ENCODE measurements at regions not wholly inside any gene's neighbourhood (a gene's known extent, or its start where the extent isn't known, plus 50 kb on each side); places are given as distances from the start of the nearest gene placed in this dataset.

- no peaks in the 10 kb centered on the region for H3K4me1 ChIP-seq (ENCODE audit: control insufficient read depth, insufficient read depth, low read length)
- 75% methylated on average over 10 of the region's 10 CpGs for WGBS (ENCODE audit: insufficient coverage, insufficient replicate concordance, low lambda C conversion rate, missing lambda C conversion rate)
- H3K36me3 ChIP-seq (ENCODE audit: control insufficient read depth in 2 of 2, insufficient read depth in 2 of 2, low read length in 1 of 2): no peaks in the 10 kb centered on the region
- in situ Hi-C loops (cut with MboI) (no loop called here), intact Hi-C loops (cut with micrococcal nuclease; ENCODE audit: unreplicated experiment) (no loop called here)
- no peak overlapping the region for H2AFZ ChIP-seq (ENCODE audit: control insufficient read depth, low read depth, low read length)
- ChIA-PET RAD21 (ENCODE audit: unreplicated experiment) (no interaction called here), CTCF (interaction anchor here (1.4 kb wide), 1 partner anchor 9 kb away, joined by 3 read pairs; no protein-coding TSS in a partner anchor), POLR2A (interaction anchor here (0.6 kb wide), 2 partner anchors 55 to 526 kb away, joined by 3 read pairs; no protein-coding TSS in a partner anchor), SMC1A (ENCODE audit: uncharacterized antibody, unreplicated experiment) (interaction anchor here (1.1 to 3.2 kb wide), 4 partner anchors 9 to 42 kb away, joined by 4 to 12 read pairs (median 10); no protein-coding TSS in a partner anchor)
- H3K4me3 ChIP-seq: no peak overlapping the region
- H3K9me3 ChIP-seq (replicated peaks; ENCODE audit: control insufficient read depth, insufficient read depth, low read length): peaks cover 1% of the 10 kb centered on the region; the same call in 2 of the 3 replicates
- DNase-seq (ENCODE audit: low read depth, low spot score) (no peak), FAIRE-seq (no peak), ATAC-seq (no peak)
- H4K20me1 ChIP-seq (ENCODE audit: control insufficient read depth, insufficient read depth): no peaks in the 10 kb centered on the region
- H3K79me2 ChIP-seq (ENCODE audit: control insufficient read depth, insufficient read depth, low read length): no peaks in the 10 kb centered on the region
- no peak overlapping the region for H3K27ac ChIP-seq (ENCODE audit: control insufficient read depth, insufficient read depth)
- H3K9ac ChIP-seq (ENCODE audit: control insufficient read depth, insufficient read depth, low read length): no peak overlapping the region
- no peak overlapping the region for H3K4me2 ChIP-seq (ENCODE audit: control insufficient read depth, insufficient read depth)
- BruUV-seq (replicated peaks): no TSS peak
- H3K27me3 ChIP-seq (replicated peaks in 1 of 2; ENCODE audit: control insufficient read depth in 2 of 2, insufficient read depth in 2 of 2, low read length in 1 of 2): no peaks in the 10 kb centered on the region
- no peak for TF ChIP-seq EED (IDR thresholded peaks at IDR 0.05; ENCODE audit: low read depth)
- no peak for TF ChIP-seq BACH1 (IDR thresholded peaks at IDR 0.05; ENCODE audit: borderline replicate concordance)
- TF ChIP-seq, protein P1, sequence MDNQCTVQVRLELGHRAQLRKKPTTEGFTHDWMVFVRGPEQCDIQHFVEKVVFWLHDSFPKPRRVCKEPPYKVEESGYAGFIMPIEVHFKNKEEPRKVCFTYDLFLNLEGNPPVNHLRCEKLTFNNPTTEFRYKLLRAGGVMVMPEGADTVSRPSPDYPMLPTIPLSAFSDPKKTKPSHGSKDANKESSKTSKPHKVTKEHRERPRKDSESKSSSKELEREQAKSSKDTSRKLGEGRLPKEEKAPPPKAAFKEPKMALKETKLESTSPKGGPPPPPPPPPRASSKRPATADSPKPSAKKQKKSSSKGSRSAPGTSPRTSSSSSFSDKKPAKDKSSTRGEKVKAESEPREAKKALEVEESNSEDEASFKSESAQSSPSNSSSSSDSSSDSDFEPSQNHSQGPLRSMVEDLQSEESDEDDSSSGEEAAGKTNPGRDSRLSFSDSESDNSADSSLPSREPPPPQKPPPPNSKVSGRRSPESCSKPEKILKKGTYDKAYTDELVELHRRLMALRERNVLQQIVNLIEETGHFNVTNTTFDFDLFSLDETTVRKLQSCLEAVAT (IDR thresholded peaks at IDR 0.05): no peak
- TF ChIP-seq WRNIP1 (IDR thresholded peaks at IDR 0.05; ENCODE audit: borderline replicate concordance, low read depth, low read length): no peak
- TF ChIP-seq, protein P2, sequence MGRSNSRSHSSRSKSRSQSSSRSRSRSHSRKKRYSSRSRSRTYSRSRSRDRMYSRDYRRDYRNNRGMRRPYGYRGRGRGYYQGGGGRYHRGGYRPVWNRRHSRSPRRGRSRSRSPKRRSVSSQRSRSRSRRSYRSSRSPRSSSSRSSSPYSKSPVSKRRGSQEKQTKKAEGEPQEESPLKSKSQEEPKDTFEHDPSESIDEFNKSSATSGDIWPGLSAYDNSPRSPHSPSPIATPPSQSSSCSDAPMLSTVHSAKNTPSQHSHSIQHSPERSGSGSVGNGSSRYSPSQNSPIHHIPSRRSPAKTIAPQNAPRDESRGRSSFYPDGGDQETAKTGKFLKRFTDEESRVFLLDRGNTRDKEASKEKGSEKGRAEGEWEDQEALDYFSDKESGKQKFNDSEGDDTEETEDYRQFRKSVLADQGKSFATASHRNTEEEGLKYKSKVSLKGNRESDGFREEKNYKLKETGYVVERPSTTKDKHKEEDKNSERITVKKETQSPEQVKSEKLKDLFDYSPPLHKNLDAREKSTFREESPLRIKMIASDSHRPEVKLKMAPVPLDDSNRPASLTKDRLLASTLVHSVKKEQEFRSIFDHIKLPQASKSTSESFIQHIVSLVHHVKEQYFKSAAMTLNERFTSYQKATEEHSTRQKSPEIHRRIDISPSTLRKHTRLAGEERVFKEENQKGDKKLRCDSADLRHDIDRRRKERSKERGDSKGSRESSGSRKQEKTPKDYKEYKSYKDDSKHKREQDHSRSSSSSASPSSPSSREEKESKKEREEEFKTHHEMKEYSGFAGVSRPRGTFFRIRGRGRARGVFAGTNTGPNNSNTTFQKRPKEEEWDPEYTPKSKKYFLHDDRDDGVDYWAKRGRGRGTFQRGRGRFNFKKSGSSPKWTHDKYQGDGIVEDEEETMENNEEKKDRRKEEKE (IDR thresholded peaks at IDR 0.05): no peak
- no peak for TF ChIP-seq USF1 (IDR thresholded peaks at IDR 0.05; ENCODE audit: borderline replicate concordance, extremely low read length, insufficient read depth, low read depth, low read length)
- TF ChIP-seq, protein P3, sequence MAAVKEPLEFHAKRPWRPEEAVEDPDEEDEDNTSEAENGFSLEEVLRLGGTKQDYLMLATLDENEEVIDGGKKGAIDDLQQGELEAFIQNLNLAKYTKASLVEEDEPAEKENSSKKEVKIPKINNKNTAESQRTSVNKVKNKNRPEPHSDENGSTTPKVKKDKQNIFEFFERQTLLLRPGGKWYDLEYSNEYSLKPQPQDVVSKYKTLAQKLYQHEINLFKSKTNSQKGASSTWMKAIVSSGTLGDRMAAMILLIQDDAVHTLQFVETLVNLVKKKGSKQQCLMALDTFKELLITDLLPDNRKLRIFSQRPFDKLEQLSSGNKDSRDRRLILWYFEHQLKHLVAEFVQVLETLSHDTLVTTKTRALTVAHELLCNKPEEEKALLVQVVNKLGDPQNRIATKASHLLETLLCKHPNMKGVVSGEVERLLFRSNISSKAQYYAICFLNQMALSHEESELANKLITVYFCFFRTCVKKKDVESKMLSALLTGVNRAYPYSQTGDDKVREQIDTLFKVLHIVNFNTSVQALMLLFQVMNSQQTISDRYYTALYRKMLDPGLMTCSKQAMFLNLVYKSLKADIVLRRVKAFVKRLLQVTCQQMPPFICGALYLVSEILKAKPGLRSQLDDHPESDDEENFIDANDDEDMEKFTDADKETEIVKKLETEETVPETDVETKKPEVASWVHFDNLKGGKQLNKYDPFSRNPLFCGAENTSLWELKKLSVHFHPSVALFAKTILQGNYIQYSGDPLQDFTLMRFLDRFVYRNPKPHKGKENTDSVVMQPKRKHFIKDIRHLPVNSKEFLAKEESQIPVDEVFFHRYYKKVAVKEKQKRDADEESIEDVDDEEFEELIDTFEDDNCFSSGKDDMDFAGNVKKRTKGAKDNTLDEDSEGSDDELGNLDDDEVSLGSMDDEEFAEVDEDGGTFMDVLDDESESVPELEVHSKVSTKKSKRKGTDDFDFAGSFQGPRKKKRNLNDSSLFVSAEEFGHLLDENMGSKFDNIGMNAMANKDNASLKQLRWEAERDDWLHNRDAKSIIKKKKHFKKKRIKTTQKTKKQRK (IDR thresholded peaks at IDR 0.05; ENCODE audit: low read depth, low read length): no peak
- no peak for TF ChIP-seq ZNF384 (IDR thresholded peaks at IDR 0.05; ENCODE audit: borderline replicate concordance, low read depth, low read length)
- TF ChIP-seq ZNF274 (IDR thresholded peaks at IDR 0.05; ENCODE audit: insufficient read depth, insufficient read length): no peak
- TF ChIP-seq SPI1 (IDR thresholded peaks at IDR 0.05; ENCODE audit: borderline replicate concordance, insufficient read depth, low read depth, low read length): no peak
- TF ChIP-seq, protein P4, sequence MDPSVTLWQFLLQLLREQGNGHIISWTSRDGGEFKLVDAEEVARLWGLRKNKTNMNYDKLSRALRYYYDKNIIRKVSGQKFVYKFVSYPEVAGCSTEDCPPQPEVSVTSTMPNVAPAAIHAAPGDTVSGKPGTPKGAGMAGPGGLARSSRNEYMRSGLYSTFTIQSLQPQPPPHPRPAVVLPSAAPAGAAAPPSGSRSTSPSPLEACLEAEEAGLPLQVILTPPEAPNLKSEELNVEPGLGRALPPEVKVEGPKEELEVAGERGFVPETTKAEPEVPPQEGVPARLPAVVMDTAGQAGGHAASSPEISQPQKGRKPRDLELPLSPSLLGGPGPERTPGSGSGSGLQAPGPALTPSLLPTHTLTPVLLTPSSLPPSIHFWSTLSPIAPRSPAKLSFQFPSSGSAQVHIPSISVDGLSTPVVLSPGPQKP (IDR thresholded peaks at IDR 0.05; ENCODE audit: low read depth, low read length): no peak
- TF ChIP-seq, protein P5, sequence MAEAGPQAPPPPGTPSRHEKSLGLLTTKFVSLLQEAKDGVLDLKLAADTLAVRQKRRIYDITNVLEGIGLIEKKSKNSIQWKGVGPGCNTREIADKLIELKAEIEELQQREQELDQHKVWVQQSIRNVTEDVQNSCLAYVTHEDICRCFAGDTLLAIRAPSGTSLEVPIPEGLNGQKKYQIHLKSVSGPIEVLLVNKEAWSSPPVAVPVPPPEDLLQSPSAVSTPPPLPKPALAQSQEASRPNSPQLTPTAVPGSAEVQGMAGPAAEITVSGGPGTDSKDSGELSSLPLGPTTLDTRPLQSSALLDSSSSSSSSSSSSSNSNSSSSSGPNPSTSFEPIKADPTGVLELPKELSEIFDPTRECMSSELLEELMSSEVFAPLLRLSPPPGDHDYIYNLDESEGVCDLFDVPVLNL (IDR thresholded peaks at IDR 0.05; ENCODE audit: low read depth, low read length): no peak
- no peak for TF ChIP-seq GABPA (IDR thresholded peaks at IDR 0.05; ENCODE audit: low read depth)
Observed at GRCh38 chr2:213214209-213214608, 62.8 kb upstream of the IKZF2 start.

Data from GM12878 (cell line).